ENCODE measurements at regions not wholly inside any gene's neighbourhood (a gene's known extent, or its start where the extent isn't known, plus 50 kb on each side); places are given as distances from the start of the nearest gene placed in this dataset.

DNA sequence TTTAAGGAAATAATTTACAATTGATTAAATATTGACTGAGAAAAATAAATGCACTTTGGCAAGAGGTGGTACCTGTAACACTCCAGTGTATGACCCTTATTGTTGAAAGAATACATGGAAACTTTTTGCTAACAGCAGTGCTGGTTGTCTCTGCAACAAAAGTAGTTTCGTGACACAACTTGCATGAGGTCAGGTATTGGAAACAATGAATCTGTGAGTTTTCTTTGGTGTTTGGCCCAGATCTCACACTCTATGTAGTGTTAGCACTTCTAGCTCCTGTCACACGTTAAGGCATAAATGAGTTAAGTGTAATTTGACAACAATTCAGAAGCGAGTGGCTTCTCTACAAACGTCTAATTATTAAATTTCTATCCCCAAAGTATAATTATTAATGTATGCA is 137.7 kb upstream of the MDFIC start (continued):
- TF ChIP-seq, protein P1, sequence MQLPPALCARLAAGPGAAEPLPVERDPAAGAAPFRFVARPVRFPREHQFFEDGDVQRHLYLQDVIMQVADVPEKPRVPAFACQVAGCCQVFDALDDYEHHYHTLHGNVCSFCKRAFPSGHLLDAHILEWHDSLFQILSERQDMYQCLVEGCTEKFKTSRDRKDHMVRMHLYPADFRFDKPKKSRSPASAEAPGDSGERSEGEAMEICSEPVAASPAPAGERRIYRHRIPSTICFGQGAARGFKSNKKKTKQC (CRISPR knock-in tag; IDR thresholded peaks at IDR 0.05) = no peak
- TF ChIP-seq NFRKB (IDR thresholded peaks at IDR 0.05; ENCODE audit: low read depth) (no peak), RFX5 (IDR thresholded peaks at IDR 0.05; ENCODE audit: low read depth, low read length) (no peak), BDP1 (IDR thresholded peaks at IDR 0.05; ENCODE audit: insufficient read depth, insufficient read length) (no peak), FIP1L1 (IDR thresholded peaks at IDR 0.05; ENCODE audit: low read depth, low read length, poor library complexity, severe bottlenecking) (no peak), HDAC2 (IDR thresholded peaks at IDR 0.05) (no peak), FOXP1 (CRISPR knock-in tag; IDR thresholded peaks at IDR 0.05) (no peak)

DNA sequence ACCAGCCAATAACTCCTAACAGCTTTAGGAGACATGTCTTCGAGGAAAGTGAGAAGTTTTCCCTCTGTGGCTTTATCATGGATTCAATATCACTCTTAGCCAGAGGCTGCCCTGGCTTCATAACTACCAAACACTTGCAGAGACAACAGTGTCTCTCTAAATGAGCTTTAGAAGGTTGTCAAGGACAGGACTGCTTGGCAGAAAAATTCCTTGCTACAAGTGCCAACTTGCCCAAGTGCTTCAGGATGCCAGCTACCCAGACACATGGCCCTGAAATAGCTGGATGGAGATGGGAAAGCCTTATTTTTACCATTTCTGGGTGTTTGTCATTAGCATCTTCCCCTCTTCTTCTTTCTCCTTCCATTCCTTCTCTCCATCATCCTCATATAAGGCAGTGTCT is 137.1 kb upstream of the MDFIC start:
- 0% methylated on average over 1 of the region's 1 CpG for WGBS (ENCODE audit: insufficient coverage, low coverage, missing lambda C conversion rate)
- Histone ChIP-seq H3K4me3 (no peak overlapping the region), H3K79me2 (ENCODE audit: control insufficient read depth, insufficient read depth, low read length) (no peaks in the 10 kb centered on the region), H4K20me1 (replicated peaks; ENCODE audit: control insufficient read depth, insufficient read depth, low read length) (no peaks in the 10 kb centered on the region), H3K9me3 (replicated peaks; ENCODE audit: control insufficient read depth, insufficient read depth, low read depth, low read length) (no peaks in the 10 kb centered on the region), H3K9me1 (ENCODE audit: control insufficient read depth, insufficient read depth, low read length) (no peaks in the 10 kb centered on the region), H3K36me3 (ENCODE audit: control insufficient read depth, insufficient read depth, low read length) (no peaks in the 10 kb centered on the region), H3K4me1 (replicated peaks in 1 of 2; ENCODE audit: control insufficient read depth in 2 of 2, insufficient read depth in 2 of 2, low read length in 2 of 2) (no peaks in the 10 kb centered on the region), H2AFZ (ENCODE audit: low read depth, low read length) (no peak overlapping the region), H3K9ac (ENCODE audit: insufficient read depth in 1 of 2, low read depth in 2 of 2, low read length in 2 of 2) (no peak overlapping the region), H3K27ac (ENCODE audit: extremely low read depth, low read depth, low read length) (no peak overlapping the region), H3K4me2 (ENCODE audit: insufficient read depth, low read length) (no peak overlapping the region), H3K27me3 (ENCODE audit: control insufficient read depth in 2 of 2, insufficient read depth in 2 of 2, low read length in 2 of 2) (no peaks in the 10 kb centered on the region)
- DNase-seq (ENCODE audit: extremely low read depth in 1 of 4, low spot score in 3 of 4) (no peak), FAIRE-seq (no peak), ATAC-seq (no peak)
- ChIA-PET POLR2A (no interaction called here), CTCF (ENCODE audit: low intra/inter-chr PET ratio) (no interaction called here)
- intact Hi-C loops (cut with micrococcal nuclease) = no loop called here
- BruUV-seq (replicated peaks) = no TSS peak
- in situ Hi-C loops (cut with MboI) = no loop called here
- TF ChIP-seq STAT5B (CRISPR knock-in tag; IDR thresholded peaks at IDR 0.05) = no peak
- no peak for TF ChIP-seq ZBED1 (IDR thresholded peaks at IDR 0.05)
- TF ChIP-seq, protein P2, sequence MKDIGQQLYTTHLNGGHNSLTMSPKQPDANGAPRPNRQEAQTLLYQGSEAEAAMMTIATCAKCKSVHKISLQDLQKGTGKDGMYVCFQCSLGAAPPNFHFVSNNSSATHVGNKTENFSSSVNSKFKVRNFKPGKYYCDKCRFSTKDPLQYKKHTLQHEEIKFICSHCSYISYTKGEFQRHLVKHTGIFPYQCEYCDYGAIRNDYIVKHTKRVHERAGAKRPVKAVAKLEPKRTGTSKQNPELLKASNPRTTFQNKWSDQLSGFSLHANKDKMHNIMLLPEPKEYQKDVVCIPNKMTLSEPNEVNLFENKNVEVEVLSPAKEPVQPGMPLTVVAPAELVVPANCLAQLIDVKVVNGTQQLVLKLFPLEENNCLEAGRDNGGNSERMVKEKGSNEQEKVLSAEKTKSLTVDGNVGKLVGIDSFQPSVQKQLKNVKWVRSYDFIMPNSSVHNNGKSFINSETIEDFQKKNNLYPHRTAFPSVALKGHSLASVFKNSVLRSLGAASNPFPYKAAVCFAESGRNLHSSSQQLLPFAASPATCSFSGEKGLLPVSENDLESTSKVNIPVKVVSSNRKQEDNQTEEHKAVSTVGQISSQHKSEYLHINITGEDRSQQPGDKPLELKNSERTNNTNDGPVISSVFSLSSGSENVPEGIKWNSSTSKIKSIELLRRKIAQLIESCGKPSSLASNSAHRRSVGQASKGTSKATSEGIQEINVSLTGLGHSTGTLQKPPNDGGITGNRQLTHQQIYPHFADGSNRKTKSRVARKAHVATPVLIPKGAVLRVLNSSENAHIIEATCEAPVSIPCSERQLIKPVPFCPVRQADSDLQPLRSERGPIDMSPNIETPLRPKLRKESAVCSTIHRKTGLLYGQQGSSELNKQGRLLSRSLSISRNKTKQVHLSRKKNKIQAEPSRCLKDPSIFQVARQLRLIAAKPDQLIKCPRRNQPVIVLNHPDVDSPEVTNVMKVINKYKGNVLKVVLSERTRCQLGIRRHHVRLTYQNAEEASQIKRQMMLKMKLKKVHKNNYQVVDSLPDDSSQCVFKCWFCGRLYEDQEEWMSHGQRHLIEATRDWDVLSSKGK (CRISPR knock-in tag; IDR thresholded peaks at IDR 0.05) = no peak
- no peak for TF ChIP-seq GABPB1 (CRISPR knock-in tag; IDR thresholded peaks at IDR 0.05)
- TF ChIP-seq ZNF197 (CRISPR knock-in tag; IDR thresholded peaks at IDR 0.05; ENCODE audit: low read depth) = no peak
- TF ChIP-seq, protein P3, sequence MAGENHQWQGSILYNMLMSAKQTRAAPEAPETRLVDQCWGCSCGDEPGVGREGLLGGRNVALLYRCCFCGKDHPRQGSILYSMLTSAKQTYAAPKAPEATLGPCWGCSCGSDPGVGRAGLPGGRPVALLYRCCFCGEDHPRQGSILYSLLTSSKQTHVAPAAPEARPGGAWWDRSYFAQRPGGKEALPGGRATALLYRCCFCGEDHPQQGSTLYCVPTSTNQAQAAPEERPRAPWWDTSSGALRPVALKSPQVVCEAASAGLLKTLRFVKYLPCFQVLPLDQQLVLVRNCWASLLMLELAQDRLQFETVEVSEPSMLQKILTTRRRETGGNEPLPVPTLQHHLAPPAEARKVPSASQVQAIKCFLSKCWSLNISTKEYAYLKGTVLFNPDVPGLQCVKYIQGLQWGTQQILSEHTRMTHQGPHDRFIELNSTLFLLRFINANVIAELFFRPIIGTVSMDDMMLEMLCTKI (IDR thresholded peaks at IDR 0.05; ENCODE audit: partially characterized antibody) = no peak
- TF ChIP-seq MAFG (tag; conservative IDR thresholded peaks at IDR 0.05) = no peak
- no peak for TF ChIP-seq NEUROD1 (IDR thresholded peaks at IDR 0.05; ENCODE audit: borderline replicate concordance, low read depth, low read length, partially characterized antibody)
- TF ChIP-seq, protein P4, sequence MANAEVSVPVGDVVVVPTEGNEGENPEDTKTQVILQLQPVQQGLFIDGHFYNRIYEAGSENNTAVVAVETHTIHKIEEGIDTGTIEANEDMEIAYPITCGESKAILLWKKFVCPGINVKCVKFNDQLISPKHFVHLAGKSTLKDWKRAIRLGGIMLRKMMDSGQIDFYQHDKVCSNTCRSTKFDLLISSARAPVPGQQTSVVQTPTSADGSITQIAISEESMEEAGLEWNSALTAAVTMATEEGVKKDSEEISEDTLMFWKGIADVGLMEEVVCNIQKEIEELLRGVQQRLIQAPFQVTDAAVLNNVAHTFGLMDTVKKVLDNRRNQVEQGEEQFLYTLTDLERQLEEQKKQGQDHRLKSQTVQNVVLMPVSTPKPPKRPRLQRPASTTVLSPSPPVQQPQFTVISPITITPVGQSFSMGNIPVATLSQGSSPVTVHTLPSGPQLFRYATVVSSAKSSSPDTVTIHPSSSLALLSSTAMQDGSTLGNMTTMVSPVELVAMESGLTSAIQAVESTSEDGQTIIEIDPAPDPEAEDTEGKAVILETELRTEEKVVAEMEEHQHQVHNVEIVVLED (CRISPR knock-in tag; IDR thresholded peaks at IDR 0.05) = no peak
- TF ChIP-seq MEF2A (IDR thresholded peaks at IDR 0.05; ENCODE audit: control insufficient read depth, low read depth, low read length) = no peak
